ENCODE measurements at regions not wholly inside any gene's neighbourhood (a gene's known extent, or its start where the extent isn't known, plus 50 kb on each side); places are given as distances from the start of the nearest gene placed in this dataset.

GRCh38 chr5:124692950-124693349 lies 53.5 kb downstream of the ZNF608 start:
- no peak for DNase-seq

GRCh38 chr5:124692324-124692723 lies 54.1 kb downstream of the ZNF608 start:
- DNase-seq, result no peak

DNA sequence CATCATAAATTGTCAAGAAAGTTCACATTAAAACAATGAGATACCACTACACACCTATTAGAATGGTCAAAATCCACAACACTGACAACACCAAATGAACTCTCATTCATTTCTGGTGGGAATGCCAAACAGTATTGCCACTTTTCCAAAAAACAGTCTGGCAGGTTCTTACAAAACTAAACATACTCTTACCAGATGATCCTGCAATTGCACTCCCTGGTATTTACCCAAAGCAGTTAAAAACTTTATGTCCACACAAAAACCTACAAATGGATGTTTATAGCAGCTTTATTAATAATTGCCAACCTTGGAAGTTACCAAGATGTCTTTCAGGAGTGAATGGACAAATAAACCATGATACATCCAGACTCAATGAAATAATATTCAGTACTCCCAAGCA lies 56.8 kb downstream of the ZNF608 start:
- DNase-seq, result no peak

DNA sequence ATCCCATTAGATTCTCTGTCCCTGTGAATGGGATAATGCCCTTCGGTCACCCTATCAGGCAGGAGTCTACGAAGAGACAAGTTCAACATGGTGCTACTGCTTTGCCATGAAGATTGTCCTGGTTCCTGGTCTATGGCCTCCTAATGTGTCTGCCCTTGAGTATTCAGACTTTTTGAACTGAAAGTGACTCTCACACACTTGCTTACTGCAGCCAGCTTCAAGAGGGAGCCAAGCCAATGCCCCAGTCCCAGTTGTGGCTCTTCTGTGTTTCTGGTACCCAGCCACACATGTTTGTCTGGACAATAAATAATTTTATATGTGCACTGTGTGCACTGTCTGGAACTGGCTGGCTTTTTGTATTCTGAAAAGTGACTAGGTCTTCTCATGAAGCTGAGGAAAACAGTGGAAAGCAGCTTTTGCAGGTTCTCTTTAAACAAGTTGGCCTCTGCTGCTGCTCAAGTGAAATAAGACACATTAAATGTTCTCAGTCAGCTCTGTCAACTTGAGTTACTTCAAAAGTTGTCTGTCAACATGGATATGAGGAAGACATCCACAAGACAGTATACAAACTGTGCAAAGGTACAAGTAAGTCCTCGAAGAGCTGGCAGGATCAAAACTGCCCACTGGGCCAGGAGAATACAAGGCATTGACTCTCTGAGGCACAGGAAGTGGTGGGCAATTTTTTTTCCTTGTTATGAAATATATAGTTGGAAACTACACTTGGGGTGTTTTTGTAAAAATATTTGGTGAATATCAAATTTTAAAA lies 60.0 kb downstream of the ZNF608 start:
- no peak for DNase-seq

- DNase-seq, result no peak
Observed at GRCh38 chr5:124685404-124685930, 61.0 kb downstream of the ZNF608 start.

- no peak for DNase-seq
Observed at GRCh38 chr5:124683917-124684555, 62.4 kb downstream of the ZNF608 start.

GRCh38 chr5:124679578-124680199 lies 66.8 kb downstream of the ZNF608 start:
- DNase-seq, result no peak

DNA sequence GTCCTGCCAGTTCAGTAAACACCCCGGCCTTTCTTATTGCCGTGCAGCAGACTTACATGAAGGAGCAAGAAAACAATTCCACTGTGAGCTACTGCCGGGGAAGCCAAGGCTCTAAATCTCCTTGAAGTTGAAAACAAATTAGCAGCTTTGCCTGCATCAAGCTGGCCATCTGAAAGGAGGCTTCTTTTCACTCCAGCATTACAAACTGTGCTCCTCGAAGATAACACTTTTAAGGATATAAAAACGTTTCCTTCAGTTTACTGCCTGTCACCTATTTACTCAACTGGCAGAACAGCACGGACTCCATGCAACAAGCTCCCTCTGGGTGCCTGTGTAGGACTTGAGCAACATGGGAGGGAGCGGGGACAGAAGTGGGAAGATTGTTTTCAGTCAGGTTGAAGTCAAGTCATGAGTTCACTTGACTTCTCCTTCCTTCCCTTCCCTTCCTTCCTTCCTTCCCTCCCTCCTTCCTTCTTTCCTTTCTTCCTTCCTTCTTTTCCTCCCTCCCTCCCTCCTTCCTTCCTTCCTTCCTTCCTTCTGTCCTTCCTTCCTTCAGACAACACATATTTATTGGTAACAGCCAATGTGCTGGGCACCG lies 67.4 kb downstream of the ZNF608 start:
- DNase-seq, result no peak

GRCh38 chr5:124678468-124678867 lies 68.0 kb downstream of the ZNF608 start:
- no peak for DNase-seq

DNA sequence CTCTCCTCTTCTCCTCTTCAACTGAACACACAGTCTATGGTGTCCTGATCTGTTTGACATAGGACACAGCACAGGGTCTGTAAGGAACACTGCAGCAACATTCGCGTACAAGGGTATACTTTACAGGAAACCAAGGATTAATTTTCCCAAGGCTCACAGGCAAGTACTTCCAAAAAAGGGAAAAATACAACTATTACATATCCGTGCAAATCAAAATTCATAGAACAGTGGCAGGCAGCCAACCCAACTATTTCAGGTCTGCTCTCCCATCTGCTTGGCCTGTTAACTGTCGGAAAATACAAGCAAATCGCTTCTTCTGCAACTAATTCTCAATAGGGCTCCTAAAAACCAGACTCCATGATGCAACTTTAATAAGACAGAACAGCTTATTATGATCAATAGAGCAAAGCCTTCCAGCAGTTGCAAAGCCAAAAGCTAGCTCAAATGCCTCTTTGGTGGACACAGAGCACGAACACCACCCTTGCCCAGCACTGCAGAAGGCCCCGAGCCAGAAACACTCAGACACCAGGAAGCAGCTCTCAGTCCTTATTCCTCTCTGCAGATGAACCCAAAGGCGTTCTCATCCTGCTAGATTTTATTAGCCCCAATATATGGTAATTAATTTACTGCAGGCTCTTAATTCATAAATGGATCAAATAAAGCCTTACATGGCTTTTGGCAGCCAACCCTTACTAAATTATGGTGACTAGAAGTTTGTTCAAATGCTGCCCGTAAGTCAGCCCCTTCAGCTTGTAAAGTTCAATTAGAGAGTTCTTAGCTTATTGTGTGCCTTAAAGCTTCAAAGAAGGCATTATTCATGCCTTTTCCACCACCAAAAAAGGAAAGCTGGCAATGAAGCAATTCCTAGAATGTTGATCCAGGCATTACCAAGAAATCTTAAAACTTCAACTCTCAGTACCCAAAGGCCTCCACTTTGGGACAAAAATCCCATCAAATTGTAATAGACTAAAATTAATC lies 68.8 kb downstream of the ZNF608 start:
- no peak for DNase-seq

GRCh38 chr5:124675931-124676846 lies 70.2 kb downstream of the ZNF608 start:
- DNase-seq, result no peak

DNA sequence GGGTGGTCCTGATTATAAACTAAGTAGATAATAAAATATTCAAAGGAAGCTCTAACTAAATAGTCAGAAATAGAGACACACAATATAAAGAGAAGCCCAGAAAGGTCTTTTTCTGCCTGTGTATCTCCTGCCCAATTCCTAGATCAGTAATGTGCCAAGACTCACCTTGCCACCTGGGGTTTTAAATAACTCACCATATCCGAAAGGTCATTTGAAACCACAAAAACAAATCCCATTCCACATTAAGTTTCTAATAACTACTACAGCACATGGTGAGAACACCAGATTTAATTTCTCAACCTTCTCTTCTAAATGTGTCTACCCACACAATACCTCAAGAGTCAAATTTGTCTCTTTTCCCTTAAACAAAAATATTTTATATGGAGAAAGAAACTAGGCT lies 75.2 kb downstream of the ZNF608 start:
- DNase-seq, result no peak

DNA sequence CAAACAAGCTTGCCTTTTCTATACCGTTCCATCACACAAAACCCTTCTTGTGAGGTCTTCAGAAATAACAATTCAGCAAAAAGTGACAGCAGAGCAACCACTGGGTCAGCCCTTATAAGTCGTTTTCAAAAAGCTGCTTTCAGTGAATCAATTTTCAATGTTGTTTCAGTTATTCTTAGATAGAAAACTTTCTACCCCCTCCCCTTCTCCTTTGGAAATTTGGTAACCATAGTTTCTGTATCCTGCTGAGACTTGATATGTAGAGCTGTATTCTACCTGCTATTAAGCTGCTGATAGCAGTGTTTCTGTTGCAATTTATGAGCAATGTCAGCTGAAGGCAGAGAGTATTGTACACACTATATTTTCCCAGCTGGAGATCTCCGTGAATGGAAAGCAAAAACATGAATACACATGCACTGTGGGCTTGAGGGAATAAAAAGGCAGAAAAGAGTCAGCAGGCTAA lies 75.7 kb downstream of the ZNF608 start:
- peak; percentile 77 for DNase-seq

DNA sequence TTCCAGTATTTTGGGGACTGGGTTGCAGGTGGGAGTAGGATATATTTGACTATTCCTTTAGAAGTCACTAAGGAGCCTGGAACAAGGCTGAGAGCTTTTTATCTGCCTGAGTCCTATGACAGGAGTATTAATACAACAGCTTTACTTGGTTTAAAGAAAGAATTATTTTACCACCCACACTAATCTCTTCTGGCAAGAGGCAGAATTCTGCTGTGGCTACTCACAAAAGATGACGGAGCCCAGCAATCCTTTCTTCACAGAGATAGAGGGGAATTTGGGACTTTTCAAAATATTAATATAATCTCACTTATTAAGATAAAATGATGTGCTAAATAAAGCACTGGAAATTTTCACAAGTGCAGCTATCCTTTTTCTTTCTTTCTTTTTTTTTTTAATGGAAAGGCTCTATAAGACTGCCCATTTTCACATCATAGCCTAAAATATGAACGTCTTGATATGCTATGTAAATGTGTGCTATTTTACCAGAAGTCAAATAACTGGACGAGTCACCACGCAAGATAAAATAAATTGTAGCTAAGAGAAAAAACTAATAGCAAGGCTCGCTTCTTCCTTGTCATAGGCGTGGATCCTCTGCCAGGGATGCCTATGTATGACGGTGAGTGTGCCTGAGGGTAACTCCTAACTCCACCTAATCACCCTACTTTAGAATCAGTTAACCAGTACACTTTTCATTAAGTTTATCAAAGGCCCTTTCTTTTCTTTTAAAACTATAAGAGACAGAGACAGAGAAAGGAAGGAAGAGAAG lies 76.3 kb downstream of the ZNF608 start:
- DNase-seq, result no peak

DNA sequence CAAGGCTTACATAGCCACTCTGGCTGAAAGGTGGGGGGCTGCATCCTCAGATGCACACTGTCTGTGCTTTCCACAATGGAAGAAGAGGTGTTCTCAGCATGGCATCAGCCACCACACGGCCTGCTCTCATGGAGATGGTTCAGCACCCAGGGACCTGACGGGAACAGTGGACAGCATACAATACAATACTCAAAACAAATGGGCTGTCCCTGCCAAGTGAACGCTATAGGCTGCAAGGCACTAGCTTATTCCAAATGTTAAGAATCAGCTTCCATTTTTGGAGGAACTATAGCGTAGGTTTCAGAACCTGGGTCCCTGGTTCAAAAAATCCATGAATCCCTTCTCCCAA lies 77.2 kb downstream of the ZNF608 start:
- no peak for DNase-seq

GRCh38 chr5:124668353-124669299 lies 77.8 kb downstream of the ZNF608 start:
- no peak for DNase-seq

- no peak for DNase-seq
Observed at GRCh38 chr5:124665625-124666024, 80.8 kb downstream of the ZNF608 start.

DNA sequence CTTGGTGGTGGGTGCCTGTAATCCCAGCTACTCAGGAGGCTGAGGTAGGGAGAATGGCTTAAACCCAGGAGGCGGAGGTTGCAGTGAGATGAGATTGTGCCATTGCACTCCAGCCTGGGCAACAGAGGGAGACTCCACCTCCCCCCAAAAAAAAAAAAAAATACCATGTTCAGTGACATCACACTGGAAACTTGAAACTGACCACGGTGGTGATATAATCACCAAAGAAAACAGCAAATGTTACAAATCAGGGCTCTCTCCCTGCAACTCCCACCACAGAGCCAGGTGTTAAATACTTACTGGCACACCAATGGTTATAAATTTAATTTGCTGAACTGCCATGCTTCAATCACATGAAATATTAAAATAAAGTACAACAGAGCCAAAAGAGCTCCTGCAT lies 81.4 kb downstream of the ZNF608 start:
- DNase-seq, result no peak

DNA sequence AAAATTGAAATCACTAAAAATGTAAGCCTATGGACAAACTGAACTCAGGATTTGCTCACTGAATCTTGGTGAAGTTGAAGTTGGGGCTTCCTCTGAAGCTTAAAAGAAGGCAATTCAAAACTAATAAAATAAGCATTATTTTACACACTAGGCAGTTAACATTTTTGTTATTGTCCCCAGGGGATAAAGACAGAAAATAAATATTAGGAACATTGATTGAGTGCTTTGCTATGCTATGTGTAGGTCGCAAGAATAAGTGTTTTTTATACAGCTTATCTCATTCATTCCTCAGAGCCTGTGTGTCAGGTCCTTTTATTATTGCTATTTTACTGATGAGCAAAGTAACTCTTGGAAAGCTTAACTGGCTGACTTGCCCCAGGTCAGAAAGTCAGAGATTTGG lies 82.2 kb downstream of the ZNF608 start:
- DNase-seq, result no peak

All from NCI-H2081 treated with DMSO at 0.1 percent for 48 hours (cell line).